ENCODE measurements at regions not wholly inside any gene's neighbourhood (a gene's known extent, or its start where the extent isn't known, plus 50 kb on each side); places are given as distances from the start of the nearest gene placed in this dataset.

DNA sequence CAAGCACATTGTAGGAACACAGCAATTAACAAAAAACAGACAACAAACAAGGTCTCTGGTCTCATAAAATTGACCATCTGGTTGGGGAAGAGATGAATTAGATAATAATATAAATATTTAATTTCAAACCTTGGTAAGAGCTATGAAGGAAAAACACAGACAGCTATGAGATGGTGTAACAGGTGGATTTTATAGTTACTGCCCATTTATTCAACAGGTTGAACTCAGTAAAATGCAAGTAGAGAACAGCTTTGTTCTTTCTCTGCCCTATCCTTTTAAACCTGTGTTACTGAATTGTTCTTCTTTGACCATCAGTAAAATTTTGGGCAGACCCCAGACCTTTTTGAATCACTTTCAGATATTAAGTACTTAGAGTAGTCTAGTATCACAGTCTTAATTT lies 77.6 kb upstream of the FAM216B start:
- Histone ChIP-seq H3K79me2 (ENCODE audit: control insufficient read depth, insufficient read depth, low read length) (no peaks in the 10 kb centered on the region), H3K4me3 (ENCODE audit: control insufficient read depth in 2 of 3, extremely low read depth in 1 of 3, insufficient read depth in 2 of 3, low read depth in 1 of 3, low read length in 3 of 3) (no peak overlapping the region), H3K27me3 (ENCODE audit: control insufficient read depth, extremely low read depth, insufficient read depth, low read length) (no peaks in the 10 kb centered on the region), H3K9me1 (ENCODE audit: control insufficient read depth, extremely low read depth, insufficient read depth, low read length) (no peaks in the 10 kb centered on the region), H3K4me2 (ENCODE audit: control insufficient read depth, extremely low read depth, insufficient read depth, low read depth, low read length) (no peak overlapping the region), H4K20me1 (ENCODE audit: control insufficient read depth, extremely low read depth, insufficient read depth, low read length) (no peaks in the 10 kb centered on the region), H3K4me1 (ENCODE audit: control insufficient read depth, extremely low read depth, insufficient read depth, low read length) (no peaks in the 10 kb centered on the region), H2AFZ (ENCODE audit: control insufficient read depth, low read length) (no peak overlapping the region), H3K36me3 (ENCODE audit: control insufficient read depth in 2 of 2, extremely low read depth in 1 of 2, insufficient read depth in 2 of 2, low read length in 2 of 2) (no peaks in the 10 kb centered on the region), H3K9me3 (ENCODE audit: control insufficient read depth, low read depth, low read length) (no peaks in the 10 kb centered on the region), H3K9ac (ENCODE audit: control insufficient read depth, extremely low read depth, insufficient read depth, low read length) (no peak overlapping the region), H3K27ac (ENCODE audit: control insufficient read depth, insufficient read depth, low read length) (no peak overlapping the region)
- DNase-seq (ENCODE audit: low read depth, low spot score) (no peak), FAIRE-seq (no peak)
- TF ChIP-seq, protein P1, sequence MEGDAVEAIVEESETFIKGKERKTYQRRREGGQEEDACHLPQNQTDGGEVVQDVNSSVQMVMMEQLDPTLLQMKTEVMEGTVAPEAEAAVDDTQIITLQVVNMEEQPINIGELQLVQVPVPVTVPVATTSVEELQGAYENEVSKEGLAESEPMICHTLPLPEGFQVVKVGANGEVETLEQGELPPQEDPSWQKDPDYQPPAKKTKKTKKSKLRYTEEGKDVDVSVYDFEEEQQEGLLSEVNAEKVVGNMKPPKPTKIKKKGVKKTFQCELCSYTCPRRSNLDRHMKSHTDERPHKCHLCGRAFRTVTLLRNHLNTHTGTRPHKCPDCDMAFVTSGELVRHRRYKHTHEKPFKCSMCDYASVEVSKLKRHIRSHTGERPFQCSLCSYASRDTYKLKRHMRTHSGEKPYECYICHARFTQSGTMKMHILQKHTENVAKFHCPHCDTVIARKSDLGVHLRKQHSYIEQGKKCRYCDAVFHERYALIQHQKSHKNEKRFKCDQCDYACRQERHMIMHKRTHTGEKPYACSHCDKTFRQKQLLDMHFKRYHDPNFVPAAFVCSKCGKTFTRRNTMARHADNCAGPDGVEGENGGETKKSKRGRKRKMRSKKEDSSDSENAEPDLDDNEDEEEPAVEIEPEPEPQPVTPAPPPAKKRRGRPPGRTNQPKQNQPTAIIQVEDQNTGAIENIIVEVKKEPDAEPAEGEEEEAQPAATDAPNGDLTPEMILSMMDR (optimal IDR thresholded peaks at IDR 0.05 in 1 of 3, IDR thresholded peaks at IDR 0.05 in 1 of 3, conservative IDR thresholded peaks at IDR 0.05 in 1 of 3; ENCODE audit: extremely low read depth in 1 of 3, insufficient read depth in 2 of 3, low read length in 3 of 3): no peak
- TF ChIP-seq EZH2 (IDR thresholded peaks at IDR 0.05; ENCODE audit: low read length): no peak
- dilution Hi-C loops (cut with MboI; ENCODE audit: extremely low pct_ligation_motif_present, low sequenced_read_pairs): no loop called here

- dilution Hi-C loops (cut with MboI; ENCODE audit: extremely low pct_ligation_motif_present, low sequenced_read_pairs): no loop called here
- Histone ChIP-seq H3K79me2 (ENCODE audit: control insufficient read depth, insufficient read depth, low read length) (no peaks in the 10 kb centered on the region), H2AFZ (ENCODE audit: control insufficient read depth, low read length) (no peak overlapping the region), H3K36me3 (ENCODE audit: control insufficient read depth in 2 of 2, extremely low read depth in 1 of 2, insufficient read depth in 2 of 2, low read length in 2 of 2) (no peaks in the 10 kb centered on the region), H3K9me1 (ENCODE audit: control insufficient read depth, extremely low read depth, insufficient read depth, low read length) (no peaks in the 10 kb centered on the region), H3K4me2 (ENCODE audit: control insufficient read depth, extremely low read depth, insufficient read depth, low read depth, low read length) (no peak overlapping the region), H4K20me1 (ENCODE audit: control insufficient read depth, extremely low read depth, insufficient read depth, low read length) (no peaks in the 10 kb centered on the region), H3K4me3 (ENCODE audit: control insufficient read depth in 2 of 3, extremely low read depth in 1 of 3, insufficient read depth in 2 of 3, low read depth in 1 of 3, low read length in 3 of 3) (no peak overlapping the region), H3K9ac (ENCODE audit: control insufficient read depth, extremely low read depth, insufficient read depth, low read length) (no peak overlapping the region), H3K4me1 (ENCODE audit: control insufficient read depth, extremely low read depth, insufficient read depth, low read length) (no peaks in the 10 kb centered on the region), H3K9me3 (ENCODE audit: control insufficient read depth, low read depth, low read length) (no peaks in the 10 kb centered on the region), H3K27me3 (ENCODE audit: control insufficient read depth, extremely low read depth, insufficient read depth, low read length) (no peaks in the 10 kb centered on the region), H3K27ac (ENCODE audit: control insufficient read depth, insufficient read depth, low read length) (no peak overlapping the region)
- no peak for TF ChIP-seq EZH2 (IDR thresholded peaks at IDR 0.05; ENCODE audit: low read length)
- TF ChIP-seq, protein P1 (optimal IDR thresholded peaks at IDR 0.05 in 1 of 3, IDR thresholded peaks at IDR 0.05 in 1 of 3, conservative IDR thresholded peaks at IDR 0.05 in 1 of 3; ENCODE audit: extremely low read depth in 1 of 3, insufficient read depth in 2 of 3, low read length in 3 of 3): no peak
- DNase-seq (ENCODE audit: low read depth, low spot score) (no peak), FAIRE-seq (no peak)
Measured at GRCh38 chr13:42706286-42706685, 75.1 kb upstream of the FAM216B start.
